IPS-20b (cell line): ENCODE measurements at regions not wholly inside any gene's neighbourhood (a gene's known extent, or its start where the extent isn't known, plus 50 kb on each side); places are given as distances from the start of the nearest gene placed in this dataset.
"Not testable (repeated sequence)": the region's sequence is repeated elsewhere in the genome, so short reads cannot be mapped to it uniquely, and the experiment has no call there.

Experiments used
- H3K27ac ChIP-seq: one replicate; pipeline ENCODE4 v1.5.1; 2013; ENCODE audit warnings: low read length
- H3K27me3 ChIP-seq: 2 replicates; pipeline ENCODE4 v1.6.1; 2013; ENCODE audit warnings: mild to moderate bottlenecking, low read length, inconsistent platforms; ENCODE audit not compliant: insufficient read depth
- H3K36me3 ChIP-seq: 2 replicates; pipeline ENCODE4 v1.6.1; 2013; ENCODE audit warnings: low read depth, mild to moderate bottlenecking, inconsistent platforms, low read length, moderate library complexity; ENCODE audit not compliant: insufficient read depth
- H3K4me1 ChIP-seq: 2 replicates; pipeline ENCODE4 v1.6.1; 2013; ENCODE audit warnings: mild to moderate bottlenecking, control low read depth, inconsistent platforms, low read length, moderate library complexity; ENCODE audit not compliant: insufficient read depth
- H3K4me3 ChIP-seq: 2 replicates; pipeline ENCODE4 v1.5.1; 2013; ENCODE audit warnings: mild to moderate bottlenecking, low read length, inconsistent platforms
- H3K9ac ChIP-seq: 2 replicates; pipeline ENCODE4 v1.6.1; 2013; ENCODE audit warnings: low read depth, mild to moderate bottlenecking, inconsistent platforms, low read length, moderate library complexity
- H3K9me3 ChIP-seq: 2 replicates; pipeline ENCODE4 v1.6.1; 2013; ENCODE audit warnings: mild to moderate bottlenecking, low read depth, low read length, inconsistent platforms; ENCODE audit not compliant: insufficient read depth

GRCh38 chr2:2906091-2906490 lies 471.5 kb downstream of the EIPR1 start:
- H3K27me3 ChIP-seq: no peaks in the 10 kb centered on the region
- no peak overlapping the region for H3K9ac ChIP-seq
- no peaks in the 10 kb centered on the region for H3K4me1 ChIP-seq
- H3K27ac ChIP-seq: no peak overlapping the region
- no peaks in the 10 kb centered on the region for H3K36me3 ChIP-seq
- no peak overlapping the region for H3K4me3 ChIP-seq
- no peaks in the 10 kb centered on the region for H3K9me3 ChIP-seq

- Histone ChIP-seq H3K9ac (no peak overlapping the region), H3K4me3 (no peak overlapping the region), H3K9me3 (no peaks in the 10 kb centered on the region), H3K4me1 (no peaks in the 10 kb centered on the region), H3K27me3 (no peaks in the 10 kb centered on the region), H3K27ac (no peak overlapping the region), H3K36me3 (no peaks in the 10 kb centered on the region)
Measured at GRCh38 chr2:2904721-2905350, 472.8 kb downstream of the EIPR1 start.

GRCh38 chr2:2902547-2903281 lies 474.9 kb downstream of the EIPR1 start:
- Histone ChIP-seq H3K27ac (no peak overlapping the region), H3K27me3 (no peaks in the 10 kb centered on the region), H3K9ac (no peak overlapping the region), H3K4me3 (no peak overlapping the region), H3K36me3 (no peaks in the 10 kb centered on the region), H3K4me1 (no peaks in the 10 kb centered on the region), H3K9me3 (no peaks in the 10 kb centered on the region)

- Histone ChIP-seq H3K27ac (no peak overlapping the region), H3K36me3 (no peaks in the 10 kb centered on the region), H3K4me1 (no peaks in the 10 kb centered on the region), H3K9me3 (no peaks in the 10 kb centered on the region), H3K9ac (no peak overlapping the region), H3K27me3 (no peaks in the 10 kb centered on the region), H3K4me3 (no peak overlapping the region)
Measured at GRCh38 chr2:2901384-2902345, 476.0 kb downstream of the EIPR1 start.

GRCh38 chr2:2899826-2900225 lies 477.8 kb downstream of the EIPR1 start:
- H3K27me3 ChIP-seq: no peaks in the 10 kb centered on the region
- no peak overlapping the region for H3K4me3 ChIP-seq
- no peaks in the 10 kb centered on the region for H3K36me3 ChIP-seq
- H3K9ac ChIP-seq: no peak overlapping the region
- no peak overlapping the region for H3K27ac ChIP-seq
- H3K9me3 ChIP-seq: no peaks in the 10 kb centered on the region
- no peaks in the 10 kb centered on the region for H3K4me1 ChIP-seq

GRCh38 chr2:2898744-2899143 lies 478.9 kb downstream of the EIPR1 start:
- H3K4me1 ChIP-seq: no peaks in the 10 kb centered on the region
- H3K9me3 ChIP-seq: no peaks in the 10 kb centered on the region
- no peak overlapping the region for H3K4me3 ChIP-seq
- H3K27me3 ChIP-seq: no peaks in the 10 kb centered on the region
- H3K9ac ChIP-seq: no peak overlapping the region
- no peaks in the 10 kb centered on the region for H3K36me3 ChIP-seq
- H3K27ac ChIP-seq: no peak overlapping the region

- no peaks in the 10 kb centered on the region for H3K36me3 ChIP-seq
- no peaks in the 10 kb centered on the region for H3K4me1 ChIP-seq
Measured at GRCh38 chr2:2896643-2897042, 481.0 kb downstream of the EIPR1 start.

GRCh38 chr2:2896011-2896410 lies 481.6 kb downstream of the EIPR1 start:
- no peaks in the 10 kb centered on the region for H3K9me3 ChIP-seq
- no peaks in the 10 kb centered on the region for H3K4me1 ChIP-seq
- H3K27ac ChIP-seq: no peak overlapping the region
- H3K27me3 ChIP-seq: no peaks in the 10 kb centered on the region
- no peak overlapping the region for H3K4me3 ChIP-seq
- no peak overlapping the region for H3K9ac ChIP-seq
- H3K36me3 ChIP-seq: no peaks in the 10 kb centered on the region

More at GRCh38 chr2:2896643-2897042, 481.0 kb downstream of the EIPR1 start:
- H3K27me3 ChIP-seq: no peaks in the 10 kb centered on the region
- H3K9me3 ChIP-seq: no peaks in the 10 kb centered on the region
- no peak overlapping the region for H3K4me3 ChIP-seq
- H3K9ac ChIP-seq: no peak overlapping the region
- H3K27ac ChIP-seq: no peak overlapping the region

GRCh38 chr2:2894011-2894410 lies 483.6 kb downstream of the EIPR1 start:
- H3K4me3 ChIP-seq, H3K9me3 ChIP-seq, H3K4me1 ChIP-seq: not testable (repeated sequence)

GRCh38 chr2:2892892-2893291 lies 484.7 kb downstream of the EIPR1 start:
- H3K4me3 ChIP-seq: no peak overlapping the region
- no peaks in the 10 kb centered on the region for H3K9me3 ChIP-seq
- H3K36me3 ChIP-seq: no peaks in the 10 kb centered on the region
- H3K9ac ChIP-seq: no peak overlapping the region
- H3K27me3 ChIP-seq: no peaks in the 10 kb centered on the region
- H3K27ac ChIP-seq: no peak overlapping the region
- H3K4me1 ChIP-seq: no peaks in the 10 kb centered on the region

More at GRCh38 chr2:2894011-2894410, 483.6 kb downstream of the EIPR1 start:
- not testable (repeated sequence) for H3K9ac ChIP-seq, H3K27ac ChIP-seq, H3K27me3 ChIP-seq, H3K36me3 ChIP-seq

- H3K9ac ChIP-seq: no peak overlapping the region
- no peaks in the 10 kb centered on the region for H3K36me3 ChIP-seq
- H3K27ac ChIP-seq: no peak overlapping the region
- no peaks in the 10 kb centered on the region for H3K4me1 ChIP-seq
- no peaks in the 10 kb centered on the region for H3K9me3 ChIP-seq
- no peaks in the 10 kb centered on the region for H3K27me3 ChIP-seq
- H3K4me3 ChIP-seq: no peak overlapping the region
Measured at GRCh38 chr2:2892378-2892777, 485.2 kb downstream of the EIPR1 start.
